DND-41 (cell line): ENCODE measurements at regions not wholly inside any gene's neighbourhood (a gene's known extent, or its start where the extent isn't known, plus 50 kb on each side); places are given as distances from the start of the nearest gene placed in this dataset.

Experiments
- ATAC-seq: fragments of 200-7000 bp; cut with Tn5 transposase; 3 replicates; pipeline ENCODE4 v1.9.1; 2021; ENCODE audit warnings: low read depth; ENCODE audit not compliant: insufficient read depth
- DNase-seq: peaks from one replicate; pipeline ENCODE4 v3.0.0-alpha.2; 2020
- H2AFZ ChIP-seq: 2 replicates; pipeline ENCODE4 v1.6.0; 2012; ENCODE audit warnings: low read depth, low read length
- H3K27ac ChIP-seq: 2 replicates; pipeline ENCODE4 v1.5.1; 2012; ENCODE audit warnings: low read length, inconsistent platforms
- H3K27me3 ChIP-seq: fragments of 200-600 bp; sonication (generic); 2 replicates; pipeline ENCODE4 v1.6.0; 2012; ENCODE audit warnings: low read length, mild to moderate bottlenecking, inconsistent platforms; ENCODE audit not compliant: insufficient read depth, poor library complexity
- H3K36me3 ChIP-seq: 2 replicates; pipeline ENCODE4 v1.5.1; 2012; ENCODE audit warnings: low read length, inconsistent platforms; ENCODE audit not compliant: insufficient read depth
- H3K4me1 ChIP-seq: 2 replicates; pipeline ENCODE4 v1.5.1; 2012; ENCODE audit warnings: mild to moderate bottlenecking, low read length; ENCODE audit not compliant: insufficient read depth
- H3K4me2 ChIP-seq: 2 replicates; pipeline ENCODE4 v1.6.0; 2012; ENCODE audit warnings: mild to moderate bottlenecking, moderate library complexity, low read length, inconsistent platforms; ENCODE audit not compliant: insufficient read depth
- H3K4me3 ChIP-seq, 2 experiments: fragments of 200-600 bp in 1 of 2; shearing (Covaris generic) in 1 of 2; 2 replicates each; pipeline ENCODE4 v1.5.1; 2012 to 2016; ENCODE audit warnings: inconsistent platforms in 2 of 2, low read length in 2 of 2, mild to moderate bottlenecking in 2 of 2, low read depth in 1 of 2, moderate library complexity in 1 of 2
- H3K79me2 ChIP-seq: 2 replicates; pipeline ENCODE4 v1.6.0; 2012; ENCODE audit warnings: low read length, inconsistent platforms; ENCODE audit not compliant: insufficient read depth
- H3K9ac ChIP-seq: 2 replicates; pipeline ENCODE4 v1.6.0; 2012; ENCODE audit warnings: low read depth, mild to moderate bottlenecking, inconsistent platforms, low read length, moderate library complexity
- H3K9me3 ChIP-seq: 2 replicates; pipeline ENCODE4 v1.5.1; 2012; ENCODE audit warnings: low read length, moderate library complexity, mild to moderate bottlenecking, inconsistent platforms; ENCODE audit not compliant: insufficient read depth, severe bottlenecking
- H4K20me1 ChIP-seq: 2 replicates; pipeline ENCODE4 v1.6.0; 2012; ENCODE audit warnings: low read length; ENCODE audit not compliant: insufficient read depth
- EZH2 ChIP-seq: IDR thresholded peaks from 3 replicates; pipeline ENCODE4 v1.6.1; 2012; ENCODE audit warnings: borderline replicate concordance, low read depth, mild to moderate bottlenecking, moderate library complexity, low read length, inconsistent platforms; ENCODE audit not compliant: severe bottlenecking
- TF ChIP-seq, protein P1 (sequence below): IDR thresholded peaks from 2 replicates; pipeline ENCODE4 v1.5.1; 2012; ENCODE audit warnings: borderline replicate concordance, low read length, moderate library complexity, mild to moderate bottlenecking; ENCODE audit not compliant: poor library complexity, severe bottlenecking; ENCODE audit errors: extremely low read depth

DNA sequence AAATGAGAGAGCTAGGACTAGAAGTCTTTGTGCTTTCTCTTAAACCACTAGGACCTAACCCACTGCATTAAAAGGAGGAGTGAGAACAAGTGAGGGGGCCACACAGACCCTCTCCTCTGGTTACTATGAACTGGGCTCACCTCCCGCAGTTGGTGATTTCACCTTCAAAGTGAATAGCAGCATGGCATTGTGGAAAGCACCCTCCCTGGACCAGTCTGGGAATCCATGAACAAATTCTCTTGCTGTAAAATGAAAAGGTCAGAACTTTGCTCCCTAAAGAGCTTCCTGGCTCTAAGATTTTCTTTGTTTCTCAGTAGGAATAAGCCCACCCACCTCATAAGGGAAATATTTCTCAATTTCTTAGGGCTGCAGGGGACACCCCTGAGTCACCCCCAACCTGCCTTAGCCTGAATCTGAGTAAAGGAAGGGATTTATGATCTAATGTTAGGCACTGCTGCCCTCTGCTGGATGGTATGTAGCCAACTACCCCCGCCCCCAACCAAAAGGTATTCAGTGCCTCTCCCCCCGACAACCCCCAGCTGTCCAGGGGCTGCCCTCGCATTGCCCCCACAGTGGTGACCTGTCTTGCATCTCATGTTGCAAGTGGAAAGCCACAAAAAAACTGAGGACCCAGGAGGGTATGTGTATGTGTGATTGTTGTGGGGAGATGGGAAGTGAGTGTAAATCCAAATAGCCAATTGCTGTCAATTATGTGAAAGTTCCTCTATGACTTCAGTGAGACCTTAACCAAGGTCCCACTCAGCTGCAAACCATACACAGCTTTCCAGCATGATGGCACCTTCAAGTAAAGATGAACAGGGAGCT lies 230.9 kb upstream of the SLC14A2 start:
- ATAC-seq = peak; percentile 87
- Histone ChIP-seq H3K9me3 (no peaks in the 10 kb centered on the region), H3K79me2 (no peaks in the 10 kb centered on the region), H3K36me3 (no peaks in the 10 kb centered on the region), H3K27me3 (peaks cover 8% of the 10 kb centered on the region), H2AFZ (no peak overlapping the region), H4K20me1 (no peaks in the 10 kb centered on the region), H3K4me3 (no peak overlapping the region), H3K27ac (no peak overlapping the region), H3K4me2 (no peak overlapping the region), H3K4me1 (no peaks in the 10 kb centered on the region), H3K9ac (no peak overlapping the region)
- DNase-seq = peak; percentile 58
- TF ChIP-seq EZH2 = no peak
- TF ChIP-seq, protein P1, sequence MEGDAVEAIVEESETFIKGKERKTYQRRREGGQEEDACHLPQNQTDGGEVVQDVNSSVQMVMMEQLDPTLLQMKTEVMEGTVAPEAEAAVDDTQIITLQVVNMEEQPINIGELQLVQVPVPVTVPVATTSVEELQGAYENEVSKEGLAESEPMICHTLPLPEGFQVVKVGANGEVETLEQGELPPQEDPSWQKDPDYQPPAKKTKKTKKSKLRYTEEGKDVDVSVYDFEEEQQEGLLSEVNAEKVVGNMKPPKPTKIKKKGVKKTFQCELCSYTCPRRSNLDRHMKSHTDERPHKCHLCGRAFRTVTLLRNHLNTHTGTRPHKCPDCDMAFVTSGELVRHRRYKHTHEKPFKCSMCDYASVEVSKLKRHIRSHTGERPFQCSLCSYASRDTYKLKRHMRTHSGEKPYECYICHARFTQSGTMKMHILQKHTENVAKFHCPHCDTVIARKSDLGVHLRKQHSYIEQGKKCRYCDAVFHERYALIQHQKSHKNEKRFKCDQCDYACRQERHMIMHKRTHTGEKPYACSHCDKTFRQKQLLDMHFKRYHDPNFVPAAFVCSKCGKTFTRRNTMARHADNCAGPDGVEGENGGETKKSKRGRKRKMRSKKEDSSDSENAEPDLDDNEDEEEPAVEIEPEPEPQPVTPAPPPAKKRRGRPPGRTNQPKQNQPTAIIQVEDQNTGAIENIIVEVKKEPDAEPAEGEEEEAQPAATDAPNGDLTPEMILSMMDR = peak; percentile 78

DNA sequence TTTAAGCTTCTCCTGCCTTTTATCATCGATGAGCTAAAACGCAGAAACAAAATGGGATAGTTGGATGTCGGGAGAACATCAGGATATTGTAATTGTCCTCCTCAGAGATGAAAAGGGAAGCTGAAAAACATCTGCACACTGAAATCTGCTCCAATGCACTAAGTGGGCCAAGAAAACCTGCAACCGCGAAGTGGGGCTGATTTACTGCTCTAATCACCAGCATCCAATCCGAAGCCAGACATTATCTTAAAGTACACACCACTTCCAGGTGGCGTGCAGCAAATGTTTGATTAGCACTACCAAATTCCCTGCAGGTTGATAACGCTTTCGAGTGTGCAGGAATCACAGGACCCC lies 230.3 kb upstream of the SLC14A2 start:
- Histone ChIP-seq H3K27ac (no peak overlapping the region), H3K4me1 (no peaks in the 10 kb centered on the region), H3K9me3 (no peaks in the 10 kb centered on the region), H4K20me1 (no peaks in the 10 kb centered on the region), H3K9ac (no peak overlapping the region), H2AFZ (no peak overlapping the region), H3K4me2 (no peak overlapping the region), H3K79me2 (no peaks in the 10 kb centered on the region), H3K36me3 (no peaks in the 10 kb centered on the region), H3K27me3 (peaks cover 9% of the 10 kb centered on the region), H3K4me3 (no peak overlapping the region)
- ATAC-seq = no peak
- no peak for TF ChIP-seq EZH2
- TF ChIP-seq, protein P1 = no peak
- DNase-seq = no peak

DNA sequence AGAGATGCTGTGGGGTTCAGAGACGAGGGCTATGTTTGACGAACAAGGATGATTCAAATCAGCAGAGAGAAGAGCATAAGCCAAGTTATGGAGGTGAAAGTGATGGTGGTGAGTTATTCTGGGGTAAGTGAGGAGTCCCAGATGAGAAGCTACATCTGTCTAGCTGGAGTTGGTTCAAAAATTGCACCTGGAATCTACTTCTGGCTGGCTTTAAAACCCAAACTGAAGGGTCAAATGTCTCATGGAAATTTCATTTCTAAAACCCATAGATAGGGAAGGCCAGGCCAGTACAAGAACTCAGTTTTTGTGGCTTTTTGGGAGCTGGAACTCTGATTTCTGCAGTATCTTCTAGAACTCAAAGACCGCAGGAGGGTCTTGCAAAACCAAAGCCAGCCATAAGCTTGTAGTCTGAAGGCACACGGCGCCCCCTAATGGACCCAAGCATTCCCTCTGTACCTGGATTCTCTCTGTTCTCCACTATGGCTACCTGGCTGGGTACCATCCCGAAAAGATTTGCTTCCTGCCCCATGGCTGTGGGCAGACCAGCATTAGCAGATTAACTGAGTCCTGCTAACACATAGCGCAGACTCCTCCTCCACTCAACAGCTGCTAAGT lies 229.1 kb upstream of the SLC14A2 start:
- no peak overlapping the region for H3K27ac ChIP-seq
- H2AFZ ChIP-seq = no peak overlapping the region
- H3K9me3 ChIP-seq = no peaks in the 10 kb centered on the region
- H3K4me2 ChIP-seq = no peak overlapping the region
- H3K4me1 ChIP-seq = no peaks in the 10 kb centered on the region
- H3K27me3 ChIP-seq = peaks cover 12% of the 10 kb centered on the region
- DNase-seq (peak; percentile 22), ATAC-seq (peak; percentile 62; the same call in 2 of the 3 replicates)
- H3K79me2 ChIP-seq = no peaks in the 10 kb centered on the region
- H3K36me3 ChIP-seq = no peaks in the 10 kb centered on the region
- no peak overlapping the region for H3K9ac ChIP-seq
- H4K20me1 ChIP-seq = no peaks in the 10 kb centered on the region
- no peak overlapping the region for H3K4me3 ChIP-seq
- TF ChIP-seq, protein P1 = peak; percentile 66
- no peak for TF ChIP-seq EZH2
